NCI-H1436 (cell line): ENCODE measurements at regions not wholly inside any gene's neighbourhood (a gene's known extent, or its start where the extent isn't known, plus 50 kb on each side); places are given as distances from the start of the nearest gene placed in this dataset.

ENCODE experiments used
- DNase-seq: peaks from one replicate; lab custom pipeline; 2025; lab: John Stamatoyannopoulos, UW

DNA sequence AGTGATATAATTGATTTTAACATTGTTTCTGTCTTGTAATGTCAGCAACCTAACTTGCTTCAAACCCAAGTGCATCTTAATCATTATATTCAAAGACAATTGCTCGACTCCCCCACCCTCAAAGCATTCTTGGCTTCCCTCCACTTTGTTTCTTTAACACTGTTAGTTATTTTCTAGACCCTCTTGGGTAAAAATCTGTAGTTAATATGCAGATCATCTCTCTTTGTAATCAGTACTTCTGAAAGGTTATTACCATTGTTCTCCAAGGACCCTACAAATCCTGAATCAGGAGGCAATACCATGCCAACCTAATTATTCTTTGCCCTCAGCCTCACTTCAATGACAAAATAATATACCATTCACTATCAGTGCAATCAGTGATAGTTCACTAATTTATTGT, 1075.7 kb downstream of the AMY1C start:
- peak; percentile 3 for DNase-seq

DNA sequence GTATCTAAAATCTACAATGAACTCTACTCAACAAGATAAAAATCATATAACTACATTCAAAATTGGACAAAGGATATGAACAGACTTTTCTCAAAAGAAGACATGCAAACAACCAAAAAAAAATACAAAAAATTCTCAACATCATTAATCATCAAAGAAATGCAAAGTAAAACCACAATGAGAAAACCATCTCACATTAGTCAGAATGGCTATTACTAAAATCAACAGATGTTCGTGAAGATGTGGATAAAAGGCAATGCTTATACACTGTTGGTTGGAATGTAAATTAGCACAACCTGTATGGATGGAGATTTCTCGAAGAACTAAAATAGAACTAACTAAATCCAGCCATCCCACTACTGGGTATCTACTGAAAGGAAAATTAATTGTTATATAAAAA, 1080.8 kb downstream of the AMY1C start:
- no peak for DNase-seq

DNA sequence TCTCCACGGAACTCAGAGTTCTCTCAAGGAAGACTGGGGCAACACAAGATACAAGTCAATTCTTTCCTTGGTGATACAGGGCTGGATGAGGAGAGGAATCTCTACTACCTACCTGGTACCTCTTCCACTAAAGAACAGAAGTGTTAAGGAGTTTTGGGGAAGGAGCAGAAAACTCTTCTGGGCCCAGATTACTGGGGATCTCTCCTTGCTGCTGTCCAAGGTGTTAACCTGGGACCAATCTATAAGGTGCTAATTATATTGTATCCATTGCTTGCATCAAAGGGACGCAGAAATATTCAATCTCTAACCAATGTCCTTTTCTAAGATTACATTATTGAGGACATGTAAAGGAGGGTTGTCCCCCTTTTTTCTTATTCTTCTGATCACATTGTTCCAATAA, 1102.5 kb downstream of the AMY1C start:
- no peak for DNase-seq

DNA sequence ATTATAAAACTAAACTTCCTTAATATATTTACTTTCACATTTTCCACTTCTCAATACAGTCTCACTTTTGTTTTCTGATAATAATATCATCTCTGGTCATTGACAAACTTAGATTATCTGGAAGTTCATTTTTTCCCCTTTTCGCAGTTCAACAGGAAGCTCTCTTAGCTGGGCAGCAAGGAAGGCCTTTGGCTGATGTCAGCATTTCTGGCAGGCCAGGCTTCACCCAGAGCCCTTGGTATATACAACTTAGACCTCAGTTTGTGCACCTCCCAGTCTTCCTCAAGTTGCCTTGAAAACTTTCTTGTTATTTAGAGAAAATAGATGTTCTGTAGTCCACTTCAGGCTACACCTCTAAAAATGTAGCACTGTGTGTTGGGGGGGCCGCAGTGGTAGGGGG, 1103.6 kb downstream of the AMY1C start:
- DNase-seq, result no peak

DNA sequence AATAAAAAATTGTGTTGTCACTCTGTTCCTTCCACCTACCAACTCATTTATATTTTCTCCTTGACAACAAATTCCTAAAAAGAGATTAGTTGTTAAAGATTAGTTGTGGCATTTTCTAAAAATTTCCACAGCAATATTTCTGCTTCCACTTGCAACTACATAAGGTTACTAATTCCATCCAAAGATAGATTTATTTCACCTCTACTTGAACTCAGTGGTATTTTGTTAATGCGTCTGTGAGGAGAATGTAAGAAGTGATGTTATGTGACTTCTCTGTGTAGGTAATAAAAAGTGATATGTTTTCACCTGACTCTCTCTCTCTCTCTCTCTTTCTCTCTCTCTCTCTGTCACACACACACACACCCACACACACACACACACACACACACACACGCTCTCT, 1104.8 kb downstream of the AMY1C start:
- no peak for DNase-seq

DNA sequence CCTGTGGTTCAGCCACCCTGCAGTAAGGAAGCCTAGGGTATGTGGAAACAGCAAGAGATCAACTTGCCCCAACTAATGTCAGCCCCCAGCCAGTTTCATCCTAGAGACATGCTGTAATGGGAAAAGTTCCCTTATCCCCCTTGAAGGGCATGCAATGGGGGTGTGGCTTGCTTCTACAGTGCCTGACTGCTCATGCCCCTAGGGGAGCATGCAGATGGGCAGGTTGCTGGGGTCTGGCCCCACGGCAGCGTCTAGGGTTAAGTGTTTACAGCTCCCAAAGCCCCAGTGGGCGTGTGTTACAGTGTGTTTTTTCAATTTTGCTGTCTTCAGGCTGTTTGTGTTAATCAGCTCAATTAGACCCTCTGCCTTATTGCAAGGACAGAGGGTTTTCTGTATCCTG, 1105.9 kb downstream of the AMY1C start:
- DNase-seq, result no peak

DNA sequence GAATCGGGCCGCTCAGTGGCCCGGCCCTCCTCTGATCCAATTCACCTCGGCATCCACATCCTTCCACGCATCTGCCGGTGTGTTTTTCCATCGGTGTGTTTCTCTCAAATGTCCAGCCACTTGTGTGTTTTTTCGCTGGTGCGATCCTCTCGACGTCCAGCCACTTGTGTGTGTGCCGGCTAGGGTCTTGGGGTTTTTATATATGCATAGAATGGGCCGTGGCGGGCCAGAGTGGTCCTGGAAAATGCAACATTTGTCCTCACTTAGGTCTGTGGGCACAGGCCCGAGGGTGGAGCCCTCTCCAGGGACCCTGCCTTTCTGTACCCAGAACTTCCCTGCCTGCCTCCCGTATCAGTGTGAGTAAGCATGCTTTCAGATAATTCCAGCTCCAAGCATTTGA, 1106.4 kb downstream of the AMY1C start:
- no peak for DNase-seq

DNA sequence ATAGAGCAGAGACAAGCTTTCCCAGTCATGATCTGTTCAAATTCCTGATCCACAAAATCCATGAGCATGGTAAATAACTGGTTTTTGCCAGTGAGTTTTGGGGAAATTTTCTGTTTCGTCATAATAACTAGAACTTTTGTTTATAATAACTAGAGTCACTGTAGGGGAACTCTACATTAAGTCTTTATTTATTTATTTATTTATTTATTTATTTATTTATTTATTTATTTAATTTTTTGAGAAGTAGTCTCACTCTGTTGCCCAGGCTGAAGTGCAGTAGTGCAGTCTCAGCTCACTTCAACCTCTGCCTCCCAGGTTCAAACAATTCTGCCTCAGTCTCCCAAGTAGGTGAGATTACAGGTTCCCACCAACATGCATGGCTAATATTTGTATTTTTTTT, 1106.8 kb downstream of the AMY1C start:
- no peak for DNase-seq

DNA sequence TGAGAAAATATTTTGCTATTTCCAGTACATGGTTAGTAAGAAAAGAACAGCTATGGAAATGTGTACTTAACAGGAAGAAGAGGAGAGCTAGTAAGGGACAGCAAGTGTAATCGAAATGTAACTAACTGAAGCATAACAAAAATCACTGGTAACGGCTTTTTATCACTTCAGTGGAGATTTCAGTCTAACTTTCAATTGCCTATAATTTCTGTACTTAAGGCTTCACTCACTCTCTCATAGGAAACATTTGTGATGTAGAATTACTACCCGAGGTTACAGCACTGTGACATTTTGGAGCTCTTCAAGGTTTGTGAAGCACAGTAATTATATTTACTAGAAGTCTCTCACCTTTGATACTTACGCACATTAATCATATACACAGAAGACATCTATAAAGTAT, 1119.1 kb downstream of the AMY1C start:
- DNase-seq, result no peak

DNA sequence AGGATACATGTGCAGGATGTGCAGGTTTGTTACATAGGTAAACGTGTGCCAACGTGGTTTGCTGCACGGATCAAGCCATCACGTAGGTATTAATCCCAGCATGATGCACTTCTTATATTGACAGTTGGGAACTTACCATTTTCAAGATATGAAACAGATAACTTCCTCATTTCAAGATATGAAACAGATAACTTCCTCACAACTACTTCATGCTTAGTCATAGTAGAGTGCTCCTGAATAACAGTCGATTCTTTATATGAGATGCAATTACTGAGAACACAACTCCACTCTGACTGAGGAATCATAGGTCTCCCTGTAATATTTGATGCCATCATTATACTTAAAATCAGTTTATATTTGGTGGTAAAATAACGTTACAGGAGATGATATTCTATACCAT, 1124.3 kb downstream of the AMY1C start:
- DNase-seq, result no peak

DNA sequence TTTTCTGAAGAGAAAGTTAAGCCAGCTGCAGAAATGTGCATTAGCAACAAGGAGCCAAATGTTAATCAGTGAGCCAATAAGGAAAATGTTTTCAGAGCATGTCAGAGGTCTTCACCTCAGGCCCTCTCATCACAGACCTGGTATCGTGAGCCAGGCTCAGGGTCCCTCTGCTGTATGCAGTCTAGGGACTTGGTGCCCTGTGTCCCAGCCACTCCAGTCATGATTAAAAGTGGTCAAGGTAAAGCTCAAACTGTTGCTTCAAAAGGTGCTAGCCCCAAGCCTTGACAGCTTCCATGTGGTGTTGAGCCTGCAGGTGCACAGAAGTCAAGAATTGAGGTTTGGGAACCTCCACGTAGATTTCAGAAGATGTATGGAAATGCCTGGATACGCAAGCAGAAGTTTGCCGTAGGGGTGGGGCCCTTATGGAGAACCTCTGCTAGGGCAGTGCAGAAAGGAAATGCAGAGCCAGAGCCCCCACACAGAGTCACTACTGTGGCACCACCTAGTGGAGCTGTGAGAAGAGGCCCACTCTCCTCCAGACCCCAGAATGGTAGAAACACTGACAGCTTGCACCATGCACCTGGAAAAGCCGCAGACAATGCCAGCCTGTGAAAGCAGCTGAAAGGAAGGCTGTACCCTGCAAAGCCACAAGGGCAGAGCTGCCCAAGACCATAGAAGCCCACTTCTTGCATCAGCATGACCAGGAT, 1128.7 kb downstream of the AMY1C start:
- no peak for DNase-seq

DNA sequence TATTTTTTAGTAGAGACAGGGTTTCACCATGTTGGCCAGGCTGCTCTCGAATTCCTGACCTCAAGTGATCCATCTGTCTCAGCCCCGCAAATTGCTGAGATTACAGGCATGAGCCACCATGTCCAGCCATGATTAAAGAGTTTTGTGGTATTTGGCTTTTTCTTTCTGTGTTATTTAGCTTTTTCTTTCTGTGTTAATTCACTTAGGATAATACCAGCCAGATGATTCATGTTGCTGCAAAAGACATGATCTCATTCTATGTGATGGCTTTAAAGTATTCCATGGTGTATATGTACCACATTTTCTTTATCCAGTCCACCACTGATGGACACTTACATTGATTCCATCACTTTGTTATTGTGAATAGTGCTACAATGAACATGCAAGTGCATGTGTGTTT, 1135.2 kb downstream of the AMY1C start:
- DNase-seq, result no peak

DNA sequence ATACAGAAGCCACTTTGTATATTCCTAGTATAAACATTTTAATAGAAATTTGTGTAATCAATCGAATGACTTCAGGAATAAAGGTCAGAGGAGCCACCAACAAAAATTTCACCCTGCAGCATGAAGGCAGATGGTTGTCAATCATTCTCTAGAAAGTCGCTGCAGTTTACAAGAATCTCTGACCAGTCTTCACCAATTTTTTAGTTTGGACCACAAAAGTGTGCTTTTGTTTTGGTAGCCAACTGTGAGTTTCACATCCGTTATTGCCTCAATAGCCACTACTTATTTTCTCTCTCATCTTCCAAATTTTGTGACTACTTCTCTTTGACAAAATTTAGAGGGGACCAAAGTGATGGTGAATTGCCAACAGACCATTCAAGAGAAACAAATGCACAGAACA, 1155.6 kb downstream of the AMY1C start:
- no peak for DNase-seq

DNA sequence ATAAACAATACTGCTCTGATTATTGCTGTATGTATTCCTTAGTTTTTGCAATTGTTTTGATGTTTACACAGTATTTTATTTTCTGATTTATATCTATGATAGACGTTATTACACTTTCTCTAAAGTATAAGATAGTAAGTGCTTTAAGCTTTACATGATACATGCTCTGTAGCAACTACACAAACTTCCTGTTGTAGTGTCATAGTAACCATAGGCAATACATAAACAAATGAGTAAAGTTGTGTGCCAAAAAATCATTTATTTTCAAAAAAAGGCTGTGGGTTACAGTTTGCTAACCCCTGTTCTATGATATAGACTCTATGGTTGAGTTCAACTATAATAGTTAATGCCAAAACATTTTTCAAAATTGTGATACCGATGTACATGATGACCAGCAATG, 1156.4 kb downstream of the AMY1C start:
- DNase-seq, result no peak

DNA sequence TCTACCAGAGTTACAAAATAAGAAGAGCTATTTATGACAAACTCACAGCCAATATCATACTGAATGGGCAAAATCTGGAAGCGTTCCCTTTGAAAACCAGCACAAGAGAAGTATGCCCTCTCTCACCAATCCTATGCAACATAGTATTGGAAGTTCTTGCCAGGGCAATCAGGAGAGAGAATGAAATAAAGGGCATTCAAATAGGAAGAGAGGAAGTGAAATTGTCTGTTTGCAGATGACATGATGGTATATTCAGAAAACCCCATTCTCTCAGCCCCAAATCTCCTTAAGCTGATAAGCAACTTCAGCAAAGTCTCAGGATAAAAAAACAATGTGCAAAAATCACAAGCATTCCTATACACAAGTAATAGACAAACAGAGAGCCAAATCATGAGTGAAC, 1169.5 kb downstream of the AMY1C start:
- DNase-seq, result no peak

DNA sequence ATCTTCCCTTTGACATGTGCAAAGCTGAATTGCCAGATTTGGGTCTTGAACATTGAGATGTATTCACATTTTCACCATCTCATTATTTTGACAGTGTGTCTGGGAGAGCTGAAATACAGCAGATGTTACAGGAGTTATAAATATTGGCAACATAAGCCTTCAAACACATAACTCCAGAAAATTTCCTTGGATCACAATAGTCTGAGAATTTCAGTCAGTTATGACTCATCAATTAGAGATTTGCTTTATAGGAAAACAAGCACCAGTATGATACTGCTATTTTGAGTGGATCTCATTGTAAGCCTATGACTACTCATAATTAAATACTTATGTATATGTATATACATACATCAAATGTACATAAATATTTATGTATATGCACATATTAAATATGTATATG, 1171.8 kb downstream of the AMY1C start:
- DNase-seq, result no peak

DNA sequence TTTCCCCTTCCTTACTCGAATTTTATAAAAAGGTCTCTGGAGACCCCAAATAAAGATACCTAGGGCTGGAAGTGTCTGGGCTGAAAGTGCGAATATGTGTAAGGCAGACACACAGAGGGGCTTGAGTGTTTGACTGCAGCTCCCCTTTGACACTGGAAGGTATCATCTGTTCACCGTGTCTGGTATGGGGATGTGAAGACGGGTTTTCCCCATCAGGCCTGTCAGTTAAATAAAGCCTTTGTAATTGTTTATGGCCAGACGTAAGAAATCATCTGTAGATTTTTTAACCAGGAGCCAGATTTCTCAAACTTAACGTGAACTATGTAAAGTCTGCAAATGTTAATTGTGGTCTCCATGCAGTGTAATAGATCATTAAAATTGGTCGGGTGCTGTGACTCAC, 1173.4 kb downstream of the AMY1C start:
- no peak for DNase-seq

DNA sequence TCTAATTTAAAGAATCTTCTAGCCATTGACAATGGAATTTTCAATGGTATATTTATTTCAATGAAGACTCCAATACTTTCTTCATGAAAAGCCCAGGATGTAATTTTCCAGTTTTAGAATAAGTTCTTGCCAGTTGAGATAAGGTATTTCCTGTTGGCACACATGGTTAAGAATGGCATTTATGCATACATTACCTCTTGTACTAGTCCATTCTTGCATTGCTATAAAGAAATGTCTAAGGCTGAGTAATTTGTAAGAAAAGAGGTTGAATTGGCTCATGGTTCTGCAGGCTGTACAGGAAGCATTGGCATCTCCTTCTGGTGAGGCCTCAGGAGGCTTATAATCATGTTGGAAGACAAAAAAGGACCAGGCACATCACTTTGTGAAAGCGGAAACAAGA, 1179.6 kb downstream of the AMY1C start:
- DNase-seq, result no peak

DNA sequence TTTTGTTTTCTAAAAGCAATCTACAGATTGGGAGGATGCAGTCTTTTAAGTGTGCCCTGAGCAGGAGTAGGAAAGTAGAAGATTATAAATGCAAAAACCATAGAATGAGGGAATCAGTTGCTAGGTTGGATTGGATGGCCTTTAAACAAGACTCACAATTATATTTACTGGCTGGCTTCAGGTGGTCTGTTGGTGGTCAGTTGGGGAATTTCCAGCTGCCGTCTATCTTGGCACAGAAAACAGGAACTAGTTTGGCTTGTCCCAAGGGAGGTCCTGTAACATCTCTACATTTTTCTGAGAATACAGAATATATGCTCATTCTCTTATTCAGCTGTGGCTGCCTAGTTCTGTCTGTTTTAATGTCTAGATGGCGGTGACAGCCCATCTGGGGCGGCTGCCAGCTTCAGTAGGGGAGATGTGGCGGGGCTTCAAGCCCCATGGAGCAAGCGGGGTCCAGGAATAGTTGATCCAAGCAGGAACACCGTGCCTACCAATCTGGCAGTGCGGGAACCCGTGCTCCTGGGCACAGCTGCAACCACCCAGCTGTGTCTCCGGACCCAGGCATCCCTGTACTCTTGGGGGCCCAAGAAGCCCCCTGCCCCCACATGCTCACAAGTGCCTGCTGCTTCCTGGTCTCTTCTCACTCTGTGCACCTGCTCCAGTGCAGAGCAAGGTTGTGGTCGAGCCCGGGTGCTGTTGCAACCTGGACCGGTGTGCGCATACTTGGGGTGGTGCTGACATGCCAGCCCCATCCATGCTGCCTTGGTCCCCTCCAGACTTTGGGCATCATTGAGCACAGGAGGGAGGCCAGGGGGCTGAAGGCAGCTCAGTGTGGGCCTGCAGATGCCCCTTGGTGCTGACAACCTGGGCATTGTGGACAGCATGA, 1182.6 kb downstream of the AMY1C start:
- no peak for DNase-seq

DNA sequence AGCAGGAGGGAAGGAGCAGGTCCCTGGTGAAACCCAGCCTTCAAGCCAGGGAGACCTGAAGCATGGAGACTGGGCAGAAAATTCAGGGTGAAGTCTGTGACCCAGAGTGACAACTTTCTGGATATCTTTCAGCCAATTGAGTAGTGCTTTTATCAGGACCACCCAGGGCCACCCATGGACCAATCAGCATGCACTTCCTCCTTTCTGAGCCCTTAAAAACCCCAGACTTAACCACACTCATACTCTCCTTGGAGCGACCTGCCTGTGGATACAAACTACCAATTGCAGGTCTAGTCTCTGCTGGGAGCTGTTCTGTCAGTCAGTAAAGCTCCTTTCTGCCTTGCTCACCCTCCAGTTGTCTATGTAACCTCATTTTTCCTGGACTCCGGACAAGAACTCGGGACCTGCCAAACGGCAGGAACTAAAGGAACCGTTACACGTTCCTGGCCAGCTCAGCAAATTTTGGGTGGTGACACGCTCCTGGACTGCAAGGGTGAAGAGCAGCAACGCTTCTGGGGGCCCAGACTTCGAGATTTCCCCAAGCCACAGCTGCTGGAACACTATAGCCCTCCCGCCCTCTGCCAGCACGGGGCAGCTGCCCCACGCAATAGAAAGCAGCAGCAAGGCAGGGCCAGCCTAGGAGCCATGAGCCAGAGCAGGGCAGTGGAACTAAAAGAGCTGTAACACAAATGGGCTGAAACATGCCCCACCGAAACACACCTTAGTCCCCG, 1183.4 kb downstream of the AMY1C start:
- DNase-seq, result no peak

DNA sequence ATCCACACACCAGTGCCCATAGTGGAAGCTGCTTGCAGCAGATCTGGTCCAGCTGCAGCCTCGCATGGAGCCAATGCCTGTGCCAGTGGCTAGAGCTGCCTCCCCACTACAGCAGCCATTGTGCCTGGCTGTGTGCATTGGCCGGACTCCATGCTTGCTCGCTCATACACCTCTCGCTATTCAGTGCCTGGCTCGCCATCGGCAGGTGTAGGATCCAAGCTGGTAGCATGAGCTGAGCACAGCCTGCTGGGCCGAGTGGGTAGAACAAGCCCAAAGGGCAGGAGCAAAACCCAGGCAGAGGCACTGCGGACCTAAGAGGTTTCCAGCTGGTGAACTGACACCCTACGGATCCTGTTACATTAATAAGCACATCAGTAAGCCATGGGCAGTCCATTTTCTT, 1184.1 kb downstream of the AMY1C start:
- no peak for DNase-seq

DNA sequence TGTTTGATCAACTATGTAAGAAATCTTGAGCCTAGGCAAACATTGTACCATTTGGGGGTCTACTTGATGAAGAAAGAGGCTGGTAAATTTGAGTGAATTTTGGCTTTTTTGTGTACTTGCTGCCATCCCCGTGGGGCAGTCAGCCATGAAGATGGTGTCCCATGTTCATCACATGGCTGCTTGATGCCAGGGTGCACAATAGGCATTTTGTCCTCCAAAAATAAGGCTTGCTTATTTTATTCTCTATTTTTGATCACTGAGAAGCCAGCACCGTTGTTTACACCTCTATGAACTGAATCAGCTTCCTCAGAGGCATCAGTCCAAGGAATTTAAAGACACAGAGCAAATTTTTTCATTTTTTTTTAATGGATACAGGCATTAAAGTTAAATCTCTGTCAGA, 1195.7 kb downstream of the AMY1C start:
- no peak for DNase-seq
